Ishikawa (cell line): ENCODE measurements at regions not wholly inside any gene's neighbourhood (a gene's known extent, or its start where the extent isn't known, plus 50 kb on each side); places are given as distances from the start of the nearest gene placed in this dataset.

ENCODE experiments used
- CEBPB ChIP-seq: IDR thresholded peaks from 2 replicates; pipeline ENCODE4 v1.6.1; 2012
- CREB1 ChIP-seq: IDR thresholded peaks from 2 replicates; pipeline ENCODE4 v1.6.1; 2012; ENCODE audit warnings: low read depth
- EGR1 ChIP-seq: IDR thresholded peaks from 2 replicates; pipeline ENCODE4 v1.6.1; 2012
- EP300 ChIP-seq: IDR thresholded peaks from 2 replicates; pipeline ENCODE4 v1.6.1; 2012; ENCODE audit warnings: borderline replicate concordance
- FOXM1 ChIP-seq: IDR thresholded peaks from 2 replicates; pipeline ENCODE4 v1.6.1; 2012; ENCODE audit warnings: low read depth, borderline replicate concordance
- MAX ChIP-seq: IDR thresholded peaks from 2 replicates; pipeline ENCODE4 v1.6.1; 2012
- NFIC ChIP-seq: IDR thresholded peaks from 2 replicates; pipeline ENCODE4 v1.6.1; 2012
- RAD21 ChIP-seq: IDR thresholded peaks from 2 replicates; pipeline ENCODE4 v1.6.1; 2012; ENCODE audit warnings: low read depth
- TAF1 ChIP-seq: IDR thresholded peaks from 2 replicates; pipeline ENCODE4 v1.6.1; 2012; ENCODE audit warnings: low read depth, mild to moderate bottlenecking
- TCF12 ChIP-seq: IDR thresholded peaks from 2 replicates; pipeline ENCODE4 v1.6.1; 2012; ENCODE audit warnings: low read depth
- TEAD4 ChIP-seq: IDR thresholded peaks from 2 replicates; pipeline ENCODE4 v1.6.1; 2012
- YY1 ChIP-seq: IDR thresholded peaks from 2 replicates; pipeline ENCODE4 v1.6.1; 2012; ENCODE audit warnings: low read depth
- ZBTB7A ChIP-seq: IDR thresholded peaks from 2 replicates; pipeline ENCODE4 v1.6.1; 2012; ENCODE audit warnings: low read depth
- TF ChIP-seq, protein P1 (sequence below): IDR thresholded peaks from 2 replicates; pipeline ENCODE4 v1.6.1; 2012; ENCODE audit warnings: low read depth, mild to moderate bottlenecking
- TF ChIP-seq, protein P2 (sequence below): IDR thresholded peaks from 2 replicates; pipeline ENCODE4 v1.6.1; 2012

DNA sequence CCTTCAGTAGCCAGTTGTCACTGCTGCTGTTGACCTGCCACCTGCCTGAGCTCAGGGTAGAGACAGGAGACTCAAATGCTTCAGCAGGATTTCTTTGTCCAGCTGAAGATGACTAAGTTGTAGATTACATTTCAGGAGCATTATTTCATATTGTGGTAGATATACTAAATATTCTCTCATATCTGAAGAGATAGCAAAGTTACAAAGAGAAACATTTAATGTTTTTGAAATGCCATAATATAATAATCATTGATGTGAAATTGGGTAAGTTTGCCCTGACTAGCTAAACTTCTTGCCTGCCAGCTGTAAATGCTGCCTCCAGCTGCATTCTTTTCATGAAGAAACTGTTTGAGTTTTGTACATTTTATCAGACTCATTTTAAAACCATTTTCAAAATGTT is 247.6 kb upstream of the CNKSR2 start:
- TF ChIP-seq RAD21 (no peak), TAF1 (no peak), FOXM1 (no peak), YY1 (no peak), EGR1 (no peak), CREB1 (no peak), TCF12 (no peak), MAX (no peak), CEBPB (no peak), EP300 (no peak), NFIC (no peak), TEAD4 (no peak), ZBTB7A (no peak)
- TF ChIP-seq, protein P1, sequence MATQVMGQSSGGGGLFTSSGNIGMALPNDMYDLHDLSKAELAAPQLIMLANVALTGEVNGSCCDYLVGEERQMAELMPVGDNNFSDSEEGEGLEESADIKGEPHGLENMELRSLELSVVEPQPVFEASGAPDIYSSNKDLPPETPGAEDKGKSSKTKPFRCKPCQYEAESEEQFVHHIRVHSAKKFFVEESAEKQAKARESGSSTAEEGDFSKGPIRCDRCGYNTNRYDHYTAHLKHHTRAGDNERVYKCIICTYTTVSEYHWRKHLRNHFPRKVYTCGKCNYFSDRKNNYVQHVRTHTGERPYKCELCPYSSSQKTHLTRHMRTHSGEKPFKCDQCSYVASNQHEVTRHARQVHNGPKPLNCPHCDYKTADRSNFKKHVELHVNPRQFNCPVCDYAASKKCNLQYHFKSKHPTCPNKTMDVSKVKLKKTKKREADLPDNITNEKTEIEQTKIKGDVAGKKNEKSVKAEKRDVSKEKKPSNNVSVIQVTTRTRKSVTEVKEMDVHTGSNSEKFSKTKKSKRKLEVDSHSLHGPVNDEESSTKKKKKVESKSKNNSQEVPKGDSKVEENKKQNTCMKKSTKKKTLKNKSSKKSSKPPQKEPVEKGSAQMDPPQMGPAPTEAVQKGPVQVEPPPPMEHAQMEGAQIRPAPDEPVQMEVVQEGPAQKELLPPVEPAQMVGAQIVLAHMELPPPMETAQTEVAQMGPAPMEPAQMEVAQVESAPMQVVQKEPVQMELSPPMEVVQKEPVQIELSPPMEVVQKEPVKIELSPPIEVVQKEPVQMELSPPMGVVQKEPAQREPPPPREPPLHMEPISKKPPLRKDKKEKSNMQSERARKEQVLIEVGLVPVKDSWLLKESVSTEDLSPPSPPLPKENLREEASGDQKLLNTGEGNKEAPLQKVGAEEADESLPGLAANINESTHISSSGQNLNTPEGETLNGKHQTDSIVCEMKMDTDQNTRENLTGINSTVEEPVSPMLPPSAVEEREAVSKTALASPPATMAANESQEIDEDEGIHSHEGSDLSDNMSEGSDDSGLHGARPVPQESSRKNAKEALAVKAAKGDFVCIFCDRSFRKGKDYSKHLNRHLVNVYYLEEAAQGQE = no peak
- TF ChIP-seq, protein P2, sequence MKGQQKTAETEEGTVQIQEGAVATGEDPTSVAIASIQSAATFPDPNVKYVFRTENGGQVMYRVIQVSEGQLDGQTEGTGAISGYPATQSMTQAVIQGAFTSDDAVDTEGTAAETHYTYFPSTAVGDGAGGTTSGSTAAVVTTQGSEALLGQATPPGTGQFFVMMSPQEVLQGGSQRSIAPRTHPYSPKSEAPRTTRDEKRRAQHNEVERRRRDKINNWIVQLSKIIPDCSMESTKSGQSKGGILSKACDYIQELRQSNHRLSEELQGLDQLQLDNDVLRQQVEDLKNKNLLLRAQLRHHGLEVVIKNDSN = no peak

- TF ChIP-seq RAD21 = no peak
- no peak for TF ChIP-seq ZBTB7A
- no peak for TF ChIP-seq CREB1
Measured at GRCh38 chrX:21131346-21131745, 242.9 kb upstream of the CNKSR2 start.

DNA sequence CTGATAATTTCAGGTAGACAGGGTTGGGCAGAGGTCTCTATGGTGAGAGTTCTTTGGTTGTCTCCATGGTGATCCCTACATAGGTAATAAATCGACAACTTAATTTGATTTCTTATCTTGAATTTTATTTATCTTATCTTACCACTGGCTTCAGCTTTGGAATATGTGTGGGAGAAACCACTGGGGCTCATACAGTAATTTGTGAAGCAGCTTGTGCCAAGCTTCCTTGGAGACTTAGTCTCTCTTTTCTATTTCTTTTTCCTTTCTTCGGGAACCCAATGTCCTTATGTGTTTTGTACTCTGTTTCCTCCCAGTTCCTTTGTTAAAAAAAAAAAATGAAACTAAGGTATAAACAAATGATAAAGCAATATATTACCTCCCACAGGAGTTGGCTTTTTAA is 242.4 kb upstream of the CNKSR2 start:
- no peak for TF ChIP-seq NFIC
- TF ChIP-seq RAD21 = no peak
- no peak for TF ChIP-seq TEAD4
- TF ChIP-seq MAX = no peak
- no peak for TF ChIP-seq TCF12
- no peak for TF ChIP-seq EP300
- TF ChIP-seq, protein P2 = no peak
- TF ChIP-seq CEBPB = no peak
- TF ChIP-seq, protein P1 = no peak
- no peak for TF ChIP-seq TAF1
- TF ChIP-seq CREB1 = no peak
- TF ChIP-seq ZBTB7A = no peak

- TF ChIP-seq ZBTB7A = no peak
- no peak for TF ChIP-seq EP300
- TF ChIP-seq TCF12 = no peak
- TF ChIP-seq CREB1 = no peak
- no peak for TF ChIP-seq MAX
- TF ChIP-seq RAD21 = no peak
- TF ChIP-seq TAF1 = no peak
- TF ChIP-seq NFIC = no peak
- no peak for TF ChIP-seq FOXM1
- TF ChIP-seq, protein P2 = no peak
- no peak for TF ChIP-seq EGR1
- TF ChIP-seq CEBPB = no peak
- TF ChIP-seq YY1 = no peak
- TF ChIP-seq, protein P1 = no peak
- no peak for TF ChIP-seq TEAD4
Measured at GRCh38 chrX:21132686-21133393, 241.4 kb upstream of the CNKSR2 start.
